OCI-LY3 (cell line): ENCODE measurements at regions not wholly inside any gene's neighbourhood (a gene's known extent, or its start where the extent isn't known, plus 50 kb on each side); places are given as distances from the start of the nearest gene placed in this dataset.

Source experiments
- EZH2phosphoT487 ChIP-seq: fragments of 200-600 bp; shearing (Covaris generic); IDR thresholded peaks from 2 replicates; pipeline ENCODE4 v1.6.1; 2018; ENCODE audit warnings: antibody characterized with exemption, mixed run types, low read depth
- TF ChIP-seq, protein P1 (sequence below): fragments of 200-600, 300-600 bp; sonication (generic); IDR thresholded peaks from 2 replicates; pipeline ENCODE4 v1.5.1; 2014; ENCODE audit warnings: antibody characterized with exemption, low read length, low read depth

DNA sequence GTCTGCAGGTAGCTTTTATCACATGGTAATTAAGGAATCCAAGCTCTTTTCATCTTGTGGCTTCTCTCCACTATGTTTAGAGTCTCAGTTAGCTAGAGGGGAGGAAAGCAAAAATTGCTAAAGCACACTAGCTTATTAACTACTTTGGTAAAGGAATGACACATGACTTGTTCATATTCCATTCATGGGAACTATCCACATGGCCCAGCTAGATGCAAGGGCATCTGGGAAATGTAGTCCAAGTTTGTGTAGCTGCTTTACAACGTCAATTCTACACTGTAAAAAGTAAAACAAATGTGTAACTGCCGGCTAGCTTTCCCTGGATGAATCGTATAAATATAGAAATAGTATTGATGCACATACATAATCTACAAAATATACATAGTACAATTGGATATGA is 244.5 kb upstream of the LRFN5 start:
- TF ChIP-seq, protein P1, sequence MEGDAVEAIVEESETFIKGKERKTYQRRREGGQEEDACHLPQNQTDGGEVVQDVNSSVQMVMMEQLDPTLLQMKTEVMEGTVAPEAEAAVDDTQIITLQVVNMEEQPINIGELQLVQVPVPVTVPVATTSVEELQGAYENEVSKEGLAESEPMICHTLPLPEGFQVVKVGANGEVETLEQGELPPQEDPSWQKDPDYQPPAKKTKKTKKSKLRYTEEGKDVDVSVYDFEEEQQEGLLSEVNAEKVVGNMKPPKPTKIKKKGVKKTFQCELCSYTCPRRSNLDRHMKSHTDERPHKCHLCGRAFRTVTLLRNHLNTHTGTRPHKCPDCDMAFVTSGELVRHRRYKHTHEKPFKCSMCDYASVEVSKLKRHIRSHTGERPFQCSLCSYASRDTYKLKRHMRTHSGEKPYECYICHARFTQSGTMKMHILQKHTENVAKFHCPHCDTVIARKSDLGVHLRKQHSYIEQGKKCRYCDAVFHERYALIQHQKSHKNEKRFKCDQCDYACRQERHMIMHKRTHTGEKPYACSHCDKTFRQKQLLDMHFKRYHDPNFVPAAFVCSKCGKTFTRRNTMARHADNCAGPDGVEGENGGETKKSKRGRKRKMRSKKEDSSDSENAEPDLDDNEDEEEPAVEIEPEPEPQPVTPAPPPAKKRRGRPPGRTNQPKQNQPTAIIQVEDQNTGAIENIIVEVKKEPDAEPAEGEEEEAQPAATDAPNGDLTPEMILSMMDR, result no peak
- TF ChIP-seq EZH2phosphoT487, result no peak
